DOHH2 (cell line): ENCODE measurements at regions not wholly inside any gene's neighbourhood (a gene's known extent, or its start where the extent isn't known, plus 50 kb on each side); places are given as distances from the start of the nearest gene placed in this dataset.

Experiments
- H3F3A ChIP-seq: fragments of 200-600 bp; sonication (generic), shearing (Covaris generic); 2 replicates; pipeline ENCODE4 v1.6.0; 2016; ENCODE audit warnings: antibody characterized with exemption, mild to moderate bottlenecking; ENCODE audit not compliant: control insufficient read depth, insufficient read depth
- H3K27ac ChIP-seq: fragments of 200-600 bp; sonication (generic); 2 replicates; pipeline ENCODE4 v1.5.1; 2014; ENCODE audit warnings: low read depth, mild to moderate bottlenecking, low read length, moderate library complexity
- H3K27me3 ChIP-seq: fragments of 200-600 bp; sonication (generic); 2 replicates; pipeline ENCODE4 v1.6.1; 2014; ENCODE audit warnings: mild to moderate bottlenecking, low read length, mixed read lengths; ENCODE audit not compliant: control insufficient read depth
- H3K36me3 ChIP-seq: fragments of 200-600 bp; sonication (generic); 2 replicates; pipeline ENCODE4 v1.6.1; 2014; ENCODE audit warnings: mild to moderate bottlenecking, low read length, moderate library complexity, mixed read lengths; ENCODE audit not compliant: control insufficient read depth
- H3K4me1 ChIP-seq: fragments of 200-600 bp; sonication (generic); 2 replicates; pipeline ENCODE4 v1.6.1; 2014; ENCODE audit warnings: mild to moderate bottlenecking, low read length, mixed read lengths; ENCODE audit not compliant: control insufficient read depth
- H3K4me2 ChIP-seq: fragments of 200-600 bp; sonication (generic); 2 replicates; pipeline ENCODE4 v1.6.0; 2014; ENCODE audit warnings: mild to moderate bottlenecking, low read length, moderate library complexity
- H3K4me3 ChIP-seq: fragments of 200-600 bp; sonication (generic); 2 replicates; pipeline ENCODE4 v1.5.1; 2014; ENCODE audit warnings: mild to moderate bottlenecking, low read length, mixed read lengths
- H3K79me2 ChIP-seq: fragments of 200-600 bp; sonication (generic); 2 replicates; pipeline ENCODE4 v1.6.1; 2014; ENCODE audit warnings: mild to moderate bottlenecking, low read length, mixed read lengths; ENCODE audit not compliant: control insufficient read depth
- H3K9me2 ChIP-seq: fragments of 200-600 bp; sonication (generic); replicated peaks from 2 replicates; pipeline ENCODE4 v1.6.1; 2014; ENCODE audit warnings: mild to moderate bottlenecking, low read length, mixed read lengths; ENCODE audit not compliant: control insufficient read depth
- H3K9me3 ChIP-seq: fragments of 200-600 bp; sonication (generic); 2 replicates; pipeline ENCODE4 v1.6.1; 2014; ENCODE audit warnings: antibody characterized with exemption, low read length, mixed read lengths; ENCODE audit not compliant: control insufficient read depth, insufficient read depth
- H4K20me1 ChIP-seq: fragments of 200-600 bp; sonication (generic); 2 replicates; pipeline ENCODE4 v1.6.0; 2014; ENCODE audit warnings: low read depth, mild to moderate bottlenecking, antibody characterized with exemption, low read length, moderate library complexity; ENCODE audit not compliant: control insufficient read depth, insufficient read depth
- CTCF ChIP-seq: fragments of 200-600 bp; sonication (generic); IDR thresholded peaks from one replicate; pipeline ENCODE4 v1.5.1; 2014; ENCODE audit warnings: antibody characterized with exemption, mild to moderate bottlenecking, low read depth, low read length; ENCODE audit not compliant: poor library complexity, severe bottlenecking
- EZH2phosphoT487 ChIP-seq: fragments of 200-600 bp; sonication (generic); IDR thresholded peaks from 2 replicates; pipeline ENCODE4 v1.6.1; 2017; ENCODE audit warnings: borderline replicate concordance, mild to moderate bottlenecking, antibody characterized with exemption, low read length, moderate library complexity, mixed read lengths

- Histone ChIP-seq H3K36me3 (no peaks in the 10 kb centered on the region), H3F3A (no peaks in the 10 kb centered on the region), H3K4me1 (no peaks in the 10 kb centered on the region), H3K27ac (no peak overlapping the region), H3K79me2 (no peaks in the 10 kb centered on the region), H3K4me3 (no peak overlapping the region), H3K9me3 (no peaks in the 10 kb centered on the region; the same call in 1 of the 2 replicates), H3K27me3 (no peaks in the 10 kb centered on the region), H3K4me2 (no peak overlapping the region), H4K20me1 (no peaks in the 10 kb centered on the region), H3K9me2 (no peaks in the 10 kb centered on the region; the same call in 1 of the 2 replicates)
- no peak for TF ChIP-seq CTCF
- TF ChIP-seq EZH2phosphoT487 = no peak
Observed at GRCh38 chr20:52410182-52410647, 218.6 kb upstream of the ZFP64 start.

GRCh38 chr20:52405986-52406385 is 214.4 kb upstream of the ZFP64 start:
- no peak overlapping the region for H3K4me3 ChIP-seq
- no peaks in the 10 kb centered on the region for H3F3A ChIP-seq
- no peaks in the 10 kb centered on the region for H3K4me1 ChIP-seq
- H3K9me3 ChIP-seq = no peaks in the 10 kb centered on the region
- H3K79me2 ChIP-seq = no peaks in the 10 kb centered on the region
- H3K4me2 ChIP-seq = no peak overlapping the region
- H3K27me3 ChIP-seq = no peaks in the 10 kb centered on the region; the same call in 1 of the 2 replicates
- H3K36me3 ChIP-seq = no peaks in the 10 kb centered on the region
- no peaks in the 10 kb centered on the region for H4K20me1 ChIP-seq
- H3K27ac ChIP-seq = no peak overlapping the region
- H3K9me2 ChIP-seq = no peaks in the 10 kb centered on the region; the same call in 1 of the 2 replicates
- TF ChIP-seq CTCF (no peak), EZH2phosphoT487 (no peak)

- Histone ChIP-seq H3K27me3 (no peaks in the 10 kb centered on the region; the same call in 1 of the 2 replicates), H3K4me3 (no peak overlapping the region), H3K4me2 (no peak overlapping the region), H3F3A (no peaks in the 10 kb centered on the region), H3K4me1 (no peaks in the 10 kb centered on the region), H3K36me3 (no peaks in the 10 kb centered on the region), H3K9me3 (no peaks in the 10 kb centered on the region), H3K27ac (no peak overlapping the region), H3K9me2 (no peaks in the 10 kb centered on the region; the same call in 1 of the 2 replicates), H3K79me2 (no peaks in the 10 kb centered on the region), H4K20me1 (no peaks in the 10 kb centered on the region)
- no peak for TF ChIP-seq CTCF
- no peak for TF ChIP-seq EZH2phosphoT487
Observed at GRCh38 chr20:52405417-52405816, 213.8 kb upstream of the ZFP64 start.
